Mucosa of descending colon (tissue), 3 donors: ENCODE measurements at regions not wholly inside any gene's neighbourhood (a gene's known extent, or its start where the extent isn't known, plus 50 kb on each side); places are given as distances from the start of the nearest gene placed in this dataset.

Source experiments
- ATAC-seq: fragments of 200-7000 bp; cut with Tn5 transposase; one replicate; pipeline ENCODE4 v1.9.1; 2020; ENCODE audit warnings: mild to moderate bottlenecking, moderate library complexity
- DNase-seq, 3 donors: peaks; one replicate each; pipeline ENCODE4 v3.0.0-alpha.2; 2020
- H3K36me3 ChIP-seq: fragments of 200-600 bp; one replicate; pipeline ENCODE4 v1.8.0; 2021; ENCODE audit warnings: low read depth, mild to moderate bottlenecking
- H3K4me1 ChIP-seq: fragments of 200-600 bp; one replicate; pipeline ENCODE4 v1.8.0; 2021; ENCODE audit warnings: low read depth, mild to moderate bottlenecking
- H3K4me3 ChIP-seq: fragments of 200-600 bp; one replicate; pipeline ENCODE4 v1.8.0; 2021; ENCODE audit warnings: mild to moderate bottlenecking
- H3K9me3 ChIP-seq: fragments of 200-600 bp; one replicate; pipeline ENCODE4 v1.8.0; 2021; ENCODE audit warnings: mild to moderate bottlenecking
- CTCF ChIP-seq: fragments of 200-600 bp; IDR thresholded peaks from one replicate; pipeline ENCODE4 v1.8.0; 2022; ENCODE audit warnings: antibody characterized with exemption, mild to moderate bottlenecking
- intact Hi-C, 2 donors: fragments of 100-400 bp; cut with DNase I in 1 of 2; cut with micrococcal nuclease in 1 of 2; formaldehyde crosslinking; loops; one replicate each; pipeline versions ENCODE4 v1.11.0 to v1.11.1; 2022; cut with DNase I, micrococcal nuclease
- donor health status: DM: no; HTN: no; CAD: no; lungs with moderate emphysema.
- donor health status: DM: no; HTN: no; CAD: no.
- donor health status: DM: no; HTN: yes; CAD: no.

- intact Hi-C loops = no loop called here
Measured at GRCh38 chr3:147977001-147977400, 567.8 kb downstream of the ZIC1 start.

GRCh38 chr3:147987549-147987948 lies 578.4 kb downstream of the ZIC1 start:
- Histone ChIP-seq H3K9me3 (no peaks in the 10 kb centered on the region), H3K4me1 (no peaks in the 10 kb centered on the region), H3K4me3 (no peak overlapping the region), H3K36me3 (no peaks in the 10 kb centered on the region)
- DNase-seq (no peak), ATAC-seq (no peak)
- no peak for TF ChIP-seq CTCF
- intact Hi-C loops = no loop called here

More at GRCh38 chr3:147977001-147977400, 567.8 kb downstream of the ZIC1 start:
- TF ChIP-seq CTCF = no peak
- H3K9me3 ChIP-seq = no peaks in the 10 kb centered on the region
- ATAC-seq (no peak), DNase-seq (no peak)
- H3K36me3 ChIP-seq = no peaks in the 10 kb centered on the region
- H3K4me3 ChIP-seq = no peak overlapping the region
- no peaks in the 10 kb centered on the region for H3K4me1 ChIP-seq

GRCh38 chr3:147989344-147989743 lies 580.2 kb downstream of the ZIC1 start:
- intact Hi-C loops = no loop called here
- H3K4me3 ChIP-seq = no peak overlapping the region
- no peak for TF ChIP-seq CTCF
- no peak for DNase-seq
- ATAC-seq = no peak
- H3K4me1 ChIP-seq = no peaks in the 10 kb centered on the region
- no peaks in the 10 kb centered on the region for H3K36me3 ChIP-seq
- H3K9me3 ChIP-seq = no peaks in the 10 kb centered on the region

- intact Hi-C loops = no loop called here
- DNase-seq (no peak), ATAC-seq (no peak)
- H3K36me3 ChIP-seq = no peaks in the 10 kb centered on the region
- H3K4me1 ChIP-seq = no peaks in the 10 kb centered on the region
- no peaks in the 10 kb centered on the region for H3K9me3 ChIP-seq
- H3K4me3 ChIP-seq = no peak overlapping the region
- TF ChIP-seq CTCF = no peak
Measured at GRCh38 chr3:148002705-148003205, 593.6 kb downstream of the ZIC1 start.

- H3K4me1 ChIP-seq = no peaks in the 10 kb centered on the region
- no peaks in the 10 kb centered on the region for H3K36me3 ChIP-seq
- ATAC-seq = no peak
- no peaks in the 10 kb centered on the region for H3K9me3 ChIP-seq
- TF ChIP-seq CTCF = no peak
- no peak overlapping the region for H3K4me3 ChIP-seq
- intact Hi-C loops = no loop called here
- no peak for DNase-seq
Measured at GRCh38 chr3:148004331-148004730, 595.2 kb downstream of the ZIC1 start.

GRCh38 chr3:148005456-148005855 lies 596.3 kb downstream of the ZIC1 start:
- no peak overlapping the region for H3K4me3 ChIP-seq
- no peaks in the 10 kb centered on the region for H3K9me3 ChIP-seq
- no peak for TF ChIP-seq CTCF
- H3K4me1 ChIP-seq = no peaks in the 10 kb centered on the region
- ATAC-seq (no peak), DNase-seq (no peak)
- no peaks in the 10 kb centered on the region for H3K36me3 ChIP-seq
- intact Hi-C loops = no loop called here
